GM12864 (cell line): ENCODE measurements at regions not wholly inside any gene's neighbourhood (a gene's known extent, or its start where the extent isn't known, plus 50 kb on each side); places are given as distances from the start of the nearest gene placed in this dataset.

Experiments
- DNase-seq: peaks from one replicate; pipeline ENCODE4 v3.0.0-alpha.2; 2011; ENCODE audit warnings: low read depth
- H3K4me3 ChIP-seq: 2 replicates; pipeline ENCODE4 v1.5.1; 2011; ENCODE audit warnings: mild to moderate bottlenecking, low read depth, low read length, control low read depth
- CTCF ChIP-seq: IDR thresholded peaks from 2 replicates; pipeline ENCODE4 v1.5.1; 2011; ENCODE audit warnings: low read depth, mild to moderate bottlenecking, moderate library complexity, low read length, control low read depth, inconsistent platforms; ENCODE audit errors: missing control alignments

GRCh38 chr13:105612541-105612940, 922.9 kb downstream of the EFNB2 start:
- TF ChIP-seq CTCF = no peak

GRCh38 chr13:105611424-105611823, 924.0 kb downstream of the EFNB2 start:
- TF ChIP-seq CTCF = no peak
- DNase-seq = no peak
- no peak overlapping the region for H3K4me3 ChIP-seq

More at GRCh38 chr13:105612541-105612940, 922.9 kb downstream of the EFNB2 start:
- no peak for DNase-seq
- no peak overlapping the region for H3K4me3 ChIP-seq

- no peak overlapping the region for H3K4me3 ChIP-seq
- TF ChIP-seq CTCF = no peak
- no peak for DNase-seq
Measured at GRCh38 chr13:105608104-105608503, 927.4 kb downstream of the EFNB2 start.

- no peak overlapping the region for H3K4me3 ChIP-seq
- DNase-seq = no peak
- no peak for TF ChIP-seq CTCF
Measured at GRCh38 chr13:105607426-105607825, 928.0 kb downstream of the EFNB2 start.

- DNase-seq = no peak
- H3K4me3 ChIP-seq = no peak overlapping the region
- TF ChIP-seq CTCF = no peak
Measured at GRCh38 chr13:105607016-105607415, 928.4 kb downstream of the EFNB2 start.

- no peak overlapping the region for H3K4me3 ChIP-seq
- DNase-seq = no peak
- no peak for TF ChIP-seq CTCF
Measured at GRCh38 chr13:105602956-105603670, 932.3 kb downstream of the EFNB2 start.

- TF ChIP-seq CTCF = no peak
- DNase-seq = no peak
- H3K4me3 ChIP-seq = no peak overlapping the region
Measured at GRCh38 chr13:105599477-105600037, 935.9 kb downstream of the EFNB2 start.
